ENCODE measurements at regions not wholly inside any gene's neighbourhood (a gene's known extent, or its start where the extent isn't known, plus 50 kb on each side); places are given as distances from the start of the nearest gene placed in this dataset.

- no peaks in the 10 kb centered on the region for H3K36me3 ChIP-seq
- no peak overlapping the region for H3K27ac ChIP-seq
- peaks cover 0 to 10% (median 0%) of the 10 kb centered on the region in 3 donors for H3K9me3 ChIP-seq
- no peaks in the 10 kb centered on the region for H3K4me1 ChIP-seq
- TF ChIP-seq CTCF (IDR thresholded peaks at IDR 0.05), result no peak
- no peak for DNase-seq
- H3K4me3 ChIP-seq, result no peak overlapping the region
- no peaks in the 10 kb centered on the region for H3K27me3 ChIP-seq
- intact Hi-C loops (cut with DNase I; ENCODE audit: low total_unique reads), result no loop called here
Measured at GRCh38 chr1:229710746-229711145, 84.7 kb downstream of the URB2 start.

- Histone ChIP-seq H3K27me3 (no peaks in the 10 kb centered on the region), H3K4me1 (no peaks in the 10 kb centered on the region), H3K27ac (no peak overlapping the region), H3K9me3 (no peaks in the 10 kb centered on the region), H3K36me3 (no peaks in the 10 kb centered on the region), H3K4me3 (no peak overlapping the region)
- DNase-seq, result no peak
- TF ChIP-seq CTCF (IDR thresholded peaks at IDR 0.05), result no peak
- intact Hi-C loops (cut with DNase I; ENCODE audit: low total_unique reads), result no loop called here
Measured at GRCh38 chr1:229714306-229714705, 88.3 kb downstream of the URB2 start.

- Histone ChIP-seq H3K9me3 (no peaks in the 10 kb centered on the region), H3K27me3 (no peaks in the 10 kb centered on the region), H3K36me3 (no peaks in the 10 kb centered on the region), H3K27ac (no peak overlapping the region), H3K4me1 (no peaks in the 10 kb centered on the region), H3K4me3 (no peak overlapping the region)
- intact Hi-C loops (cut with DNase I; ENCODE audit: low total_unique reads), result no loop called here
- TF ChIP-seq CTCF (IDR thresholded peaks at IDR 0.05), result no peak
- no peak for DNase-seq
Measured at GRCh38 chr1:229714964-229715603, 89.0 kb downstream of the URB2 start.

- Histone ChIP-seq H3K27me3 (no peaks in the 10 kb centered on the region), H3K27ac (no peak overlapping the region), H3K9me3 (no peaks in the 10 kb centered on the region), H3K4me3 (no peak overlapping the region), H3K36me3 (no peaks in the 10 kb centered on the region), H3K4me1 (no peaks in the 10 kb centered on the region)
- DNase-seq, result no peak
- TF ChIP-seq CTCF (IDR thresholded peaks at IDR 0.05), result no peak
- intact Hi-C loops (cut with DNase I; ENCODE audit: low total_unique reads), result no loop called here
Measured at GRCh38 chr1:229716069-229716468, 90.0 kb downstream of the URB2 start.

- TF ChIP-seq CTCF (IDR thresholded peaks at IDR 0.05), result no peak
- no peaks in the 10 kb centered on the region for H3K36me3 ChIP-seq
- DNase-seq, result no peak
- no peaks in the 10 kb centered on the region for H3K4me1 ChIP-seq
- H3K9me3 ChIP-seq, result peaks cover 0 to 3% (median 0%) of the 10 kb centered on the region in 3 donors
- no peaks in the 10 kb centered on the region for H3K27me3 ChIP-seq
- no peak overlapping the region for H3K27ac ChIP-seq
- no peak overlapping the region for H3K4me3 ChIP-seq
- intact Hi-C loops (cut with DNase I; ENCODE audit: low total_unique reads), result no loop called here
Measured at GRCh38 chr1:229716704-229717103, 90.7 kb downstream of the URB2 start.
